PC-9 (cell line): ENCODE measurements at regions not wholly inside any gene's neighbourhood (a gene's known extent, or its start where the extent isn't known, plus 50 kb on each side); places are given as distances from the start of the nearest gene placed in this dataset.

Experiments
- BruUV-seq: library from RNA; stranded (reverse); fragments of 400-500 nt; replicated peaks from 2 replicates; lab custom pipeline; 2021; lab: Mats Ljungman, UMichigan
- CTCF ChIA-PET: fragments of 300-600 bp; sonication (Branson Sonifier 250); formaldehyde crosslinking; loops from one replicate; lab custom pipeline; 2022; ENCODE audit warnings: antibody characterized with exemption; lab: Charles Lee
- POLR2A ChIA-PET: fragments of 300-600 bp; sonication (Branson Sonifier 250); formaldehyde crosslinking; loops from one replicate; lab custom pipeline; 2022; ENCODE audit warnings: antibody characterized with exemption; ENCODE audit not compliant: unreplicated experiment; lab: Charles Lee
- DNase-seq, 2 experiments: peaks; one replicate each; pipeline versions ENCODE4 v3.0.0 to v3.0.0-alpha.2; 2015 to 2022; ENCODE audit warnings: mixed read lengths in 1 of 2
- H2AFZ ChIP-seq: fragments of 200-600 bp; sonication (generic); 2 replicates; pipeline ENCODE4 v1.8.1; 2017; ENCODE audit warnings: antibody characterized with exemption
- H3F3A ChIP-seq: fragments of 200-600 bp; sonication (generic); 2 replicates; pipeline ENCODE4 v1.8.1; 2017; ENCODE audit warnings: antibody characterized with exemption, mild to moderate bottlenecking, low read depth; ENCODE audit not compliant: insufficient read depth
- H3K27ac ChIP-seq: fragments of 200-600 bp; sonication (generic); 2 replicates; pipeline ENCODE4 v1.6.1; 2016; ENCODE audit warnings: mixed run types
- H3K27me3 ChIP-seq: fragments of 200-600 bp; sonication (generic); 2 replicates; pipeline ENCODE4 v1.6.1; 2016; ENCODE audit warnings: low read depth, mixed run types; ENCODE audit not compliant: insufficient read depth
- H3K36me3 ChIP-seq: fragments of 200-600 bp; sonication (generic); 2 replicates; pipeline ENCODE4 v1.6.1; 2016; ENCODE audit warnings: low read depth, mixed run types
- H3K4me1 ChIP-seq: fragments of 200-600 bp; sonication (generic); replicated peaks from 2 replicates; pipeline ENCODE4 v1.6.1; 2016; ENCODE audit warnings: mixed run types; ENCODE audit not compliant: insufficient read depth
- H3K4me2 ChIP-seq: fragments of 200-600 bp; sonication (generic); 2 replicates; pipeline ENCODE4 v1.6.1; 2017; ENCODE audit warnings: mixed run types
- H3K4me3 ChIP-seq: fragments of 200-600 bp; sonication (generic); 2 replicates; pipeline ENCODE4 v1.6.1; 2016; ENCODE audit warnings: mixed run types
- H3K79me2 ChIP-seq: fragments of 200-600 bp; sonication (generic); 2 replicates; pipeline ENCODE4 v1.6.1; 2017; ENCODE audit warnings: low read depth, mixed run types
- H3K9me2 ChIP-seq: fragments of 200-600 bp; sonication (generic); 2 replicates; pipeline ENCODE4 v1.8.1; 2017; ENCODE audit warnings: mild to moderate bottlenecking; ENCODE audit not compliant: insufficient read depth
- H3K9me3 ChIP-seq: fragments of 200-600 bp; sonication (generic); 2 replicates; pipeline ENCODE4 v1.8.1; 2016; ENCODE audit warnings: low read depth; ENCODE audit not compliant: insufficient read depth
- H4K20me1 ChIP-seq: fragments of 200-600 bp; sonication (generic); 2 replicates; pipeline ENCODE4 v1.8.1; 2017; ENCODE audit not compliant: insufficient read depth
- CTCF ChIP-seq: fragments of 200-600 bp; sonication (generic); conservative IDR thresholded peaks from 2 replicates; pipeline ENCODE4 v1.6.1; 2017; ENCODE audit warnings: mixed run types, antibody characterized with exemption, mild to moderate bottlenecking, moderate library complexity
- EZH2 ChIP-seq: fragments of 200-600 bp; sonication (generic); IDR thresholded peaks from 2 replicates; pipeline ENCODE4 v1.8.0; 2017; ENCODE audit warnings: antibody characterized with exemption, low read depth
- intact Hi-C: fragments of 100-400 bp; cut with micrococcal nuclease; formaldehyde crosslinking; loops from one replicate; pipeline ENCODE4 v1.10.0; 2022; ENCODE audit not compliant: unreplicated experiment

- no peaks in the 10 kb centered on the region for H3K36me3 ChIP-seq
- no peak overlapping the region for H3K4me3 ChIP-seq
- no peak overlapping the region for H3K27ac ChIP-seq
- CTCF ChIA-PET: no interaction called here
- H3K27me3 ChIP-seq: no peaks in the 10 kb centered on the region
- BruUV-seq: no TSS peak
- H3K9me2 ChIP-seq: no peaks in the 10 kb centered on the region
- no peak overlapping the region for H3K4me2 ChIP-seq
- no peaks in the 10 kb centered on the region for H3K79me2 ChIP-seq
- no peaks in the 10 kb centered on the region for H3K9me3 ChIP-seq
- H3F3A ChIP-seq: no peaks in the 10 kb centered on the region
- no peak overlapping the region for H2AFZ ChIP-seq
- no peaks in the 10 kb centered on the region for H3K4me1 ChIP-seq
- no peak for DNase-seq
- POLR2A ChIA-PET: no interaction called here
- intact Hi-C loops: no loop called here
- H4K20me1 ChIP-seq: no peaks in the 10 kb centered on the region
- TF ChIP-seq EZH2: no peak
- TF ChIP-seq CTCF: no peak
Observed at GRCh38 chr4:173871643-173872042, 341.6 kb upstream of the HAND2 start.

GRCh38 chr4:173866322-173867026 lies 336.4 kb upstream of the HAND2 start:
- intact Hi-C loops: no loop called here
- Histone ChIP-seq H3K9me2 (no peaks in the 10 kb centered on the region), H3K4me3 (no peak overlapping the region), H3K4me1 (no peaks in the 10 kb centered on the region), H3K79me2 (no peaks in the 10 kb centered on the region), H3K27me3 (no peaks in the 10 kb centered on the region), H3F3A (no peaks in the 10 kb centered on the region), H3K9me3 (no peaks in the 10 kb centered on the region), H4K20me1 (no peaks in the 10 kb centered on the region), H3K27ac (no peak overlapping the region), H3K4me2 (no peak overlapping the region), H2AFZ (no peak overlapping the region), H3K36me3 (no peaks in the 10 kb centered on the region)
- ChIA-PET POLR2A (no interaction called here), CTCF (no interaction called here)
- BruUV-seq: no TSS peak
- DNase-seq: no peak
- TF ChIP-seq CTCF (no peak), EZH2 (no peak)

GRCh38 chr4:173862754-173863153 lies 332.7 kb upstream of the HAND2 start:
- Histone ChIP-seq H3K27me3 (no peaks in the 10 kb centered on the region), H3K9me3 (no peaks in the 10 kb centered on the region), H4K20me1 (no peaks in the 10 kb centered on the region), H3K4me2 (no peak overlapping the region), H3K9me2 (no peaks in the 10 kb centered on the region), H3F3A (no peaks in the 10 kb centered on the region), H3K4me3 (no peak overlapping the region), H3K79me2 (no peaks in the 10 kb centered on the region), H3K27ac (no peak overlapping the region), H3K4me1 (no peaks in the 10 kb centered on the region), H3K36me3 (no peaks in the 10 kb centered on the region), H2AFZ (no peak overlapping the region)
- POLR2A ChIA-PET: no interaction called here
- CTCF ChIA-PET: no interaction called here
- no TSS peak for BruUV-seq
- DNase-seq: no peak
- TF ChIP-seq EZH2: no peak
- TF ChIP-seq CTCF: no peak
- intact Hi-C loops: no loop called here
